HUES48 (cell line): ENCODE measurements at regions not wholly inside any gene's neighbourhood (a gene's known extent, or its start where the extent isn't known, plus 50 kb on each side); places are given as distances from the start of the nearest gene placed in this dataset.
A peak's percentile ranks its signal among the peaks of the same experiment; 100 is the strongest.
"Not testable (repeated sequence)": the region's sequence is repeated elsewhere in the genome, so short reads cannot be mapped to it uniquely, and the experiment has no call there.

Experiments
- H3K27ac ChIP-seq: one replicate; pipeline ENCODE4 v1.7.0; 2013; ENCODE audit warnings: low read depth, low read length, inconsistent platforms
- H3K27me3 ChIP-seq: 2 replicates; pipeline ENCODE4 v1.6.1; 2013; ENCODE audit warnings: mild to moderate bottlenecking, low read length; ENCODE audit not compliant: control insufficient read depth, insufficient read depth
- H3K36me3 ChIP-seq: 2 replicates; pipeline ENCODE4 v1.6.1; 2013; ENCODE audit warnings: low read length; ENCODE audit not compliant: control insufficient read depth, insufficient read depth
- H3K4me1 ChIP-seq: 2 replicates; pipeline ENCODE4 v1.6.1; 2013; ENCODE audit warnings: mild to moderate bottlenecking, low read length; ENCODE audit not compliant: control insufficient read depth, insufficient read depth
- H3K4me3 ChIP-seq: 2 replicates; pipeline ENCODE4 v1.5.1; 2013; ENCODE audit warnings: mild to moderate bottlenecking, low read depth, low read length
- H3K9ac ChIP-seq: 2 replicates; pipeline ENCODE4 v1.6.1; 2013; ENCODE audit warnings: mild to moderate bottlenecking, low read depth, low read length, moderate library complexity
- H3K9me3 ChIP-seq: 2 replicates; pipeline ENCODE4 v1.6.1; 2013; ENCODE audit warnings: low read length; ENCODE audit not compliant: control insufficient read depth, insufficient read depth

DNA sequence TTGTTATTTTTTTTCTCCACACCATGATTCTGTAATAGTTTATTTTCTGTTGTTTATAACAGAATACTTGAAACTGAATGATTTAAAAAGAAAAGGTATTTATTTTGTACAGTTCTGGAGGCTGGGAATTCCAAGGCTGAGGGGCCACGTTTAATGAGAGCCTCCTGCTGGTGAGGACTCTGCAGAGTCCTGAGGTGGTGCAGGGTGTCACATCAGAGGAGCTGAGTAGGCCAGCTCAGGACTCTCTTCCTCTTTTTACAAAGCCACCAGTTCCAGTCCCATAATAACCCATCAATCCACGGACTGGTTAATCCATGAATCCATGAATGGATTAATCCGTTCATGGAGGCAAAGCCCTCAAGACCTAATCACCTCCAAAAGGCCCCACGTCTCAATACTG, 71.6 kb downstream of the TFAP2A start:
- Histone ChIP-seq H3K4me3 (no peak overlapping the region), H3K9me3 (no peaks in the 10 kb centered on the region), H3K27me3 (no peaks in the 10 kb centered on the region), H3K27ac (no peak overlapping the region), H3K36me3 (no peaks in the 10 kb centered on the region), H3K9ac (no peak overlapping the region), H3K4me1 (no peaks in the 10 kb centered on the region)

GRCh38 chr6:10341605-10342004, 73.3 kb downstream of the TFAP2A start:
- H3K27ac ChIP-seq = no peak overlapping the region
- H3K27me3 ChIP-seq = no peaks in the 10 kb centered on the region
- no peak overlapping the region for H3K4me3 ChIP-seq
- no peaks in the 10 kb centered on the region for H3K36me3 ChIP-seq
- H3K4me1 ChIP-seq = no peaks in the 10 kb centered on the region
- no peak overlapping the region for H3K9ac ChIP-seq
- H3K9me3 ChIP-seq = no peaks in the 10 kb centered on the region

DNA sequence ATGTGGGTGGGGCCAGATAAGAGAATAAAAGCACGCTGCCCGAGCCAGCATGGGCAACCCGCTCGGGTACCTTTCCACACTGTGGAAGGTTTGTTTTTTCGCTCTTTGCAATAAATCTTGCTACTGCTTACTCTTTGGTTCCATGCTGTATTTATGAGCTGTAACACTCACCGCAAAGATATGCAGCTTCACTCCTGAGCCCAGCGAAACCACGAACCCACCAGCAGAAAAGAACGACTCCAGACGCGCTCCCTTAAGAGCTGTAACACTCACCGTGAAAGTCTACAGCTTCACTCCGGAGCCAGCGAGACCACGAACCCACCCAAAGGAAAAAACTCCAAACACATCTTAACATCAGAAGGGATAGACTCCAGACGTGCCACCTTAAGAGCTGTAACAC, 76.7 kb downstream of the TFAP2A start:
- Histone ChIP-seq H3K27me3 (no peaks in the 10 kb centered on the region), H3K27ac (no peak overlapping the region), H3K4me3 (no peak overlapping the region), H3K9ac (no peak overlapping the region), H3K36me3 (no peaks in the 10 kb centered on the region), H3K4me1 (no peaks in the 10 kb centered on the region), H3K9me3 (no peaks in the 10 kb centered on the region)

GRCh38 chr6:10337376-10337775, 77.5 kb downstream of the TFAP2A start:
- not testable (repeated sequence) for H3K36me3 ChIP-seq, H3K9ac ChIP-seq, H3K27me3 ChIP-seq, H3K27ac ChIP-seq, H3K4me1 ChIP-seq, H3K4me3 ChIP-seq, H3K9me3 ChIP-seq

GRCh38 chr6:10332111-10332510, 82.8 kb downstream of the TFAP2A start:
- no peak overlapping the region for H3K4me3 ChIP-seq
- H3K9ac ChIP-seq = no peak overlapping the region
- H3K27me3 ChIP-seq = no peaks in the 10 kb centered on the region
- no peaks in the 10 kb centered on the region for H3K36me3 ChIP-seq
- H3K4me1 ChIP-seq = no peaks in the 10 kb centered on the region
- no peaks in the 10 kb centered on the region for H3K9me3 ChIP-seq
- H3K27ac ChIP-seq = no peak overlapping the region

- Histone ChIP-seq H3K27ac (no peak overlapping the region), H3K27me3 (no peaks in the 10 kb centered on the region), H3K9me3 (no peaks in the 10 kb centered on the region), H3K4me1 (no peaks in the 10 kb centered on the region), H3K36me3 (no peaks in the 10 kb centered on the region), H3K9ac (no peak overlapping the region), H3K4me3 (no peak overlapping the region)
Measured at GRCh38 chr6:10331334-10331968, 83.4 kb downstream of the TFAP2A start.

DNA sequence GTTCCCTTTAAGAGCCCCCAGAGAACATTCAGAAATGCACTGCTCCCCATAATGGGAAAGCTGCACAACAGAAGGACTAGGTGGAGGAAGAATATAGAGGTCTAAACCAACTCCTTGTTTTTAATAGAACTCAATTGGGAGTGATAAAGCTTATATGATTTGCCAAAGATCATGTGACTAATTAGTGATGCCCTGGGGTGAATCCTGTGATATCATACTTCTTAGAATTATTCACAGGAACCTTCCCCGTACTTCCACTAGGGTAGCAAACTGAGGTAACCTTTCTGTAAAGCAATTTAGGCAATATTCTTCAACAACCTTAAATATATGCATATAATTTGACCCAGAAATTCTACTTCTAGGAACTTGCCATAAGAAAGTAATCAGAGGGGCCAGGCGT, 84.4 kb downstream of the TFAP2A start:
- Histone ChIP-seq H3K9me3 (no peaks in the 10 kb centered on the region), H3K27me3 (no peaks in the 10 kb centered on the region)

GRCh38 chr6:10323018-10323417, 91.9 kb downstream of the TFAP2A start:
- no peak overlapping the region for H3K4me3 ChIP-seq
- peaks cover 12% of the 10 kb centered on the region for H3K4me1 ChIP-seq
- H3K9ac ChIP-seq = no peak overlapping the region
- no peaks in the 10 kb centered on the region for H3K9me3 ChIP-seq
- H3K27me3 ChIP-seq = no peaks in the 10 kb centered on the region
- no peaks in the 10 kb centered on the region for H3K36me3 ChIP-seq
- H3K27ac ChIP-seq = no peak overlapping the region

More for the DNA sequence above, 84.4 kb downstream of the TFAP2A start:
- Histone ChIP-seq H3K27ac (no peak overlapping the region), H3K4me3 (no peak overlapping the region), H3K9ac (no peak overlapping the region), H3K36me3 (no peaks in the 10 kb centered on the region), H3K4me1 (no peaks in the 10 kb centered on the region)

DNA sequence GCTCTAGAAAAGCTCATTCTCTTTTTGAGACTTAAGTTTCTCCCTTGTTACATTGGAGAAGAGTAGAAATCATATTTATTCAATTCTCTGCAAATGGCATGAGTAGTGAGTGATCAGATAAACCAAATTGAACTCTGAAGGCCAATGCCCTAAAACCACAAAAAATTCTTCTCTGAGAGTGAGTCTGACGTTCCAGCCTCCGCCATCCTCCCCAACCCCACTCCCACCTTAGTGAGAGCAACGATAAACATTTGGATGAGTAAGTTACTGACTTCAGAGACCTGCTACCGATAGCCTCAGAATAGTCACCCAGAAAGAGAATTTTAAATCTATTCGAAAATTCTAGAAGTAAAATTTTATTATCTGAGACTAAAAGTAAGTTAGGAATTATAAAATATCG, 94.6 kb downstream of the TFAP2A start:
- Histone ChIP-seq H3K27me3 (no peaks in the 10 kb centered on the region), H3K4me3 (no peak overlapping the region), H3K4me1 (peaks cover 27% of the 10 kb centered on the region), H3K9ac (no peak overlapping the region), H3K9me3 (no peaks in the 10 kb centered on the region), H3K27ac (no peak overlapping the region), H3K36me3 (no peaks in the 10 kb centered on the region)

DNA sequence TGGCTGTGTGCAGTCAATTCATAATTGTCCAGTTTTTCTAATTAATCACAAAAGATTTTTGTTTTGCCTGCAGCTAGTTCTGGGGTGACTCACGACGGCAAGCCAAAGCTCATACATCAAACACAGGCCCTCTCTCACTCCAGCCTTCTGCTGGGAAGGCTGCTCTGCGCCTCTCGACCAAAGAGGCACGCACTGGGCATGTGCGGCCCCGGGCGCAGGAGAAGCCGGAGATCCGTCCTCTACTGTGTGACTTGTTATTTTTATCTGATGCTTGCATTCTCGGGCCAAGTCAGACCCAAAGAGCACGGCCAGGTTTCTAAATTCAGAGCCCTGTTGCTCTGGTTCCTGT, 98.5 kb downstream of the TFAP2A start:
- Histone ChIP-seq H3K9me3 (no peaks in the 10 kb centered on the region), H3K9ac (no peak overlapping the region), H3K27ac (no peak overlapping the region), H3K4me3 (no peak overlapping the region), H3K36me3 (no peaks in the 10 kb centered on the region), H3K27me3 (no peaks in the 10 kb centered on the region), H3K4me1 (peaks cover 42% of the 10 kb centered on the region)

- Histone ChIP-seq H3K36me3 (no peaks in the 10 kb centered on the region), H3K4me1 (peaks cover 47% of the 10 kb centered on the region), H3K9me3 (no peaks in the 10 kb centered on the region), H3K4me3 (peak overlapping the region; percentile 23; the same call in 1 of the 2 replicates), H3K27ac (peak overlapping the region; percentile 79), H3K9ac (no peak overlapping the region), H3K27me3 (no peaks in the 10 kb centered on the region)
Measured at GRCh38 chr6:10315658-10316372, 99.1 kb downstream of the TFAP2A start.
